ENCODE measurements at regions not wholly inside any gene's neighbourhood (a gene's known extent, or its start where the extent isn't known, plus 50 kb on each side); places are given as distances from the start of the nearest gene placed in this dataset.

GRCh38 chr6:56904068-56904467 is 50.8 kb upstream of the BEND6 start:
- Mint-ChIP-seq H3K4me3 (no peak overlapping the region), H3K36me3 (no peaks in the 10 kb centered on the region), H3K9me3 (no peaks in the 10 kb centered on the region), H3K4me1 (no peaks in the 10 kb centered on the region), H3K27me3 (ENCODE audit: low read depth in 3 of 3) (peaks cover 0 to 3% (median 0%) of the 10 kb centered on the region in 3 donors), H3K27ac (no peak overlapping the region)
- no peak for TF ChIP-seq CTCF (IDR thresholded peaks at IDR 0.05)
- Histone ChIP-seq H3K4me2 (replicated peaks; ENCODE audit: extremely low read depth, low read length, poor library complexity, severe bottlenecking) (no peak overlapping the region), H2AFZ (ENCODE audit: insufficient read depth, low read depth, low read length, poor library complexity, severe bottlenecking) (no peak overlapping the region), H4K20me1 (ENCODE audit: insufficient read depth, low read length) (no peaks in the 10 kb centered on the region), H3K36me3 (replicated peaks in 1 of 2; ENCODE audit: control insufficient read depth in 1 of 2, insufficient read depth in 2 of 2, low read length in 2 of 2) (no peaks in the 10 kb centered on the region), H3K4me3 (replicated peaks in 1 of 3; ENCODE audit: low read depth in 2 of 3, low read length in 3 of 3) (no peak overlapping the region), H3K9ac (ENCODE audit: insufficient read depth, low read length, poor library complexity, severe bottlenecking) (no peak overlapping the region), H3K27ac (ENCODE audit: low read depth in 1 of 2, low read length in 2 of 2) (no peak overlapping the region), H3K27me3 (ENCODE audit: control insufficient read depth in 2 of 2, insufficient read depth in 2 of 2, low read length in 2 of 2) (no peaks in the 10 kb centered on the region), H3K4me1 (ENCODE audit: control insufficient read depth in 1 of 2, insufficient read depth in 2 of 2, low read length in 2 of 2) (no peaks in the 10 kb centered on the region), H3K79me2 (ENCODE audit: insufficient read depth, low read length) (no peaks in the 10 kb centered on the region), H3K9me3 (replicated peaks in 1 of 2; ENCODE audit: control insufficient read depth in 1 of 2, insufficient read depth in 1 of 2, low read length in 2 of 2) (no peaks in the 10 kb centered on the region)
- WGBS (ENCODE audit: insufficient coverage), result no CpG with 5 or more reads among the region's 3 CpGs
- DNase-seq, result no peak
- intact Hi-C loops (cut with micrococcal nuclease), result loop anchor here (5.0 kb wide), 1 partner anchor 413 kb away; the partner anchor contains the start of gene PRIM2 (in 2 of the 2)

- DNase-seq, result peak in 2 of 3 donors; percentile 14 to 28
- H3K27me3 ChIP-seq (ENCODE audit: control insufficient read depth in 2 of 2, insufficient read depth in 2 of 2, low read length in 2 of 2), result no peaks in the 10 kb centered on the region
- no peaks in the 10 kb centered on the region for H3K36me3 Mint-ChIP-seq
- H3K4me2 ChIP-seq (replicated peaks; ENCODE audit: extremely low read depth, low read length, poor library complexity, severe bottlenecking), result no peak overlapping the region
- H3K9me3 Mint-ChIP-seq, result no peaks in the 10 kb centered on the region
- no peak overlapping the region for H3K27ac ChIP-seq (ENCODE audit: low read depth in 1 of 2, low read length in 2 of 2)
- intact Hi-C loops (cut with micrococcal nuclease), result loop anchor here (5.0 kb wide), 1 partner anchor 414 kb away; the partner anchor contains the start of gene PRIM2 (in 2 of the 2)
- H2AFZ ChIP-seq (ENCODE audit: insufficient read depth, low read depth, low read length, poor library complexity, severe bottlenecking), result no peak overlapping the region
- H3K27me3 Mint-ChIP-seq (ENCODE audit: low read depth in 3 of 3), result peaks cover 0 to 3% (median 0%) of the 10 kb centered on the region in 3 donors
- no peak overlapping the region for H3K9ac ChIP-seq (ENCODE audit: insufficient read depth, low read length, poor library complexity, severe bottlenecking)
- H3K36me3 ChIP-seq (replicated peaks in 1 of 2; ENCODE audit: control insufficient read depth in 1 of 2, insufficient read depth in 2 of 2, low read length in 2 of 2), result no peaks in the 10 kb centered on the region
- H3K4me1 Mint-ChIP-seq, result no peaks in the 10 kb centered on the region
- H3K4me1 ChIP-seq (ENCODE audit: control insufficient read depth in 1 of 2, insufficient read depth in 2 of 2, low read length in 2 of 2), result no peaks in the 10 kb centered on the region
- TF ChIP-seq CTCF (IDR thresholded peaks at IDR 0.05), result peak; percentile 69
- no peaks in the 10 kb centered on the region for H4K20me1 ChIP-seq (ENCODE audit: insufficient read depth, low read length)
- WGBS (ENCODE audit: insufficient coverage), result 50% methylated on average over 2 of the region's 6 CpGs
- no peak overlapping the region for H3K27ac Mint-ChIP-seq
- no peaks in the 10 kb centered on the region for H3K79me2 ChIP-seq (ENCODE audit: insufficient read depth, low read length)
- no peaks in the 10 kb centered on the region for H3K9me3 ChIP-seq (replicated peaks in 1 of 2; ENCODE audit: control insufficient read depth in 1 of 2, insufficient read depth in 1 of 2, low read length in 2 of 2)
- H3K4me3 ChIP-seq (replicated peaks in 1 of 3; ENCODE audit: low read depth in 2 of 3, low read length in 3 of 3), result no peak overlapping the region
- H3K4me3 Mint-ChIP-seq, result no peak overlapping the region
Observed at GRCh38 chr6:56902641-56903464, 52.1 kb upstream of the BEND6 start.
